Fibroblast of pulmonary artery (primary cell): ENCODE measurements at regions not wholly inside any gene's neighbourhood (a gene's known extent, or its start where the extent isn't known, plus 50 kb on each side); places are given as distances from the start of the nearest gene placed in this dataset.

Experiments
- DNase-seq: peaks from one replicate; pipeline ENCODE4 v3.0.0-alpha.2; 2010; ENCODE audit warnings: low read depth
- H3K4me3 ChIP-seq: replicated peaks from 2 replicates; pipeline ENCODE4 v1.5.1; 2011; ENCODE audit warnings: low read depth, mild to moderate bottlenecking, control low read depth, low read length, moderate library complexity
- TF ChIP-seq, protein P1 (sequence below): IDR thresholded peaks from 2 replicates; pipeline ENCODE4 v1.5.1; 2011; ENCODE audit warnings: mild to moderate bottlenecking, control low read depth, low read length, inconsistent platforms; ENCODE audit errors: missing control alignments

GRCh38 chr13:97140611-97141010 is 81.5 kb upstream of the MBNL2 start:
- no peak for DNase-seq
- no peak overlapping the region for H3K4me3 ChIP-seq
- TF ChIP-seq, protein P1, sequence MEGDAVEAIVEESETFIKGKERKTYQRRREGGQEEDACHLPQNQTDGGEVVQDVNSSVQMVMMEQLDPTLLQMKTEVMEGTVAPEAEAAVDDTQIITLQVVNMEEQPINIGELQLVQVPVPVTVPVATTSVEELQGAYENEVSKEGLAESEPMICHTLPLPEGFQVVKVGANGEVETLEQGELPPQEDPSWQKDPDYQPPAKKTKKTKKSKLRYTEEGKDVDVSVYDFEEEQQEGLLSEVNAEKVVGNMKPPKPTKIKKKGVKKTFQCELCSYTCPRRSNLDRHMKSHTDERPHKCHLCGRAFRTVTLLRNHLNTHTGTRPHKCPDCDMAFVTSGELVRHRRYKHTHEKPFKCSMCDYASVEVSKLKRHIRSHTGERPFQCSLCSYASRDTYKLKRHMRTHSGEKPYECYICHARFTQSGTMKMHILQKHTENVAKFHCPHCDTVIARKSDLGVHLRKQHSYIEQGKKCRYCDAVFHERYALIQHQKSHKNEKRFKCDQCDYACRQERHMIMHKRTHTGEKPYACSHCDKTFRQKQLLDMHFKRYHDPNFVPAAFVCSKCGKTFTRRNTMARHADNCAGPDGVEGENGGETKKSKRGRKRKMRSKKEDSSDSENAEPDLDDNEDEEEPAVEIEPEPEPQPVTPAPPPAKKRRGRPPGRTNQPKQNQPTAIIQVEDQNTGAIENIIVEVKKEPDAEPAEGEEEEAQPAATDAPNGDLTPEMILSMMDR = no peak

DNA sequence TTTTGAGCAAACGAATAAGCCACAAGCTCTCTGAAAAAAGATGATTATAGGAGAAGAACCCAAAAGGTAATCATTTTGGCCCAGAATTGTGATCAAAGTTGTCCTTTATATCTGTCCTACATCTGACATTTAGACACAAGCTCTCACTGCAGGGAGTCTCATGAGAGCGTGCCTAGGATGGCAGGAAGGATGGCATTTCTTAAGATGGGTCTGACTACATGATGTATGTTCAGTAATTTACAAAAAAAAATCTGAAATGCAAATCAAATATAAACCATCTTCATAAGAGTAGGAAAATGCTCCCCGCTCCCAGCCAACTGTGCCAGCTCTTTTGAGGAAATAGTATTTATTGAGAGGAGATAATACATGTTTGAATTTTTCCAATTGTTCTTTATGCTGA is 81.0 kb upstream of the MBNL2 start:
- no peak for DNase-seq
- TF ChIP-seq, protein P1 = no peak

DNA sequence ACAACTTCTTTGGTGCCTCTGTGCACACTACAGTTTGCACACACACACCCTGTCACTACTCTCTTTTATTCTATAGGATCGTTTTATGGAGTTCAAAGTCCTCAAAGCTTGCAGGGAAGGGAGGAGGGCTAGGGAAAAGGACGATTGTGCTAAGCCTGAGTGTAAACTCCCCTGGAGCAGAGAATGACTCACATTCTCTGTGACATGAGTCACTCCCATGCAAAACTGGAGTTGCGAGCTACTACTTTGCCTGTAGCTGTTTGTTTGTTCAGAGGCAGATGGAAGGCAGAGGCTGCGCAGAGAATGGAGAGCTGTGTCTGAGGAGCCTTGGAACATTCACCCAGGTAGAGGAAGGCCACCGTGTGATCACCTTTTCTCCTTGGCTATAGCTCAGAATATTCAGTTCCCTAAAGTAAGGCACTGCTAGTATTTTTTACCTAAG is 80.5 kb upstream of the MBNL2 start:
- TF ChIP-seq, protein P1 = no peak
- H3K4me3 ChIP-seq = peak overlapping the region; percentile 47
- peak; percentile 87 for DNase-seq

More for the DNA sequence above, 81.0 kb upstream of the MBNL2 start:
- H3K4me3 ChIP-seq = no peak overlapping the region

GRCh38 chr13:97142452-97142851 is 79.7 kb upstream of the MBNL2 start:
- peak; percentile 40 for DNase-seq
- TF ChIP-seq, protein P1 = no peak
- H3K4me3 ChIP-seq = peak overlapping the region; percentile 47

DNA sequence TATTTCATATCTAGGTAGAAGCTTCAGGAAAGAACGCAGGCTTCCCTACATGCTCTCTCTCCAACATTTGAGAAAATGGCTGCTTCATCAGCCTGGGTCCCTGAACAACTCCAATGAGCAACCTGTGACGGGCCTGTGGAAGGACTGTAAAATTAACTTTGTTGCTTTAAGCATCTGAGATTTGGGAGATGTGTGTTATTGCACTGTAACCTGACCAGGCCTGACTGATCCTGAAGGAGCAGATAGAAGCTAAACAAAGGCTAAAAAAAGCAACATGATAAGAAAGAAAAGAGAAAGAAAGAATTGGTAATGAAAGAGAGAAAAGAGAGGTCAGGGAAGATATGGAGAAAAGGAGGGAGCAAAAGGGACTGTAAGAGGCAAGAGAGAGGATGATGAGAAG is 77.1 kb upstream of the MBNL2 start:
- DNase-seq = no peak
- TF ChIP-seq, protein P1 = no peak
- H3K4me3 ChIP-seq = no peak overlapping the region

DNA sequence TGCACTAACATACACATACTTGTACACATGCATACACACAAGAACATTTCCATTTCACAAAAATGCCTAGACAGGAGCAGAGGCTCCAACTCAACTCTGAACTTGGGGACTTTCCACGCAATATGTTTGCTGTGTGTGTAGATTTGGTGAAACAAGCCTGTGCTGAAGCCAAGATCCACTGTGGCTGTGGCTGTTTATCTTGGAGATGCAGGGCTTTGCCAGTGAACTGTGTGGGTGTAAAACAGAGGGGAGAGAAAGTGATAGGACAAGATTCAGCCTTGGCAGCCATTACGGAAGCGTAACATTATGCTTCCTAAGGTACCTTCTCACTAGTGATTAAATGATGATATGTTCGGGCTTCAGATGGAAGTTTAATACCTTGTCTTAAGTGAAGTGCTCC is 73.2 kb upstream of the MBNL2 start:
- TF ChIP-seq, protein P1 = no peak
- H3K4me3 ChIP-seq = no peak overlapping the region
- DNase-seq = peak; percentile 11

DNA sequence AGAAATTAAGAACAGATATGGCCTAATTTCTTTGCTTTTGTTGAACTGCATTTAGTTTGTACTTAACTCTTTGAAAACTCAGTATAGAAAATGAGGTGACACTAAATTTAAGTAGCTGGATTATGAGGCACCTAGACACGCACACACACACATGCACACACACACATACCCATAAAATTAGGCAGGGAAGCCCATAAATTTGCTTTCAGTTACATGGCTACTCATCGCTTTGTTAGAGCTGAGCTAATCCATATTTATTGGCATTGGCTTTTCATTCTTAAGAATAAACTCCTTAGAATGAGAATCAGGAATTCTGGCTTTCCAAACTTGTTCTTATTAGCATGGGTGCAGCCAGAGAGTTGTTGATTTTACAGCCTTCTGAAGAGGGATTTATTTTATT is 61.7 kb upstream of the MBNL2 start:
- TF ChIP-seq, protein P1 = no peak
- H3K4me3 ChIP-seq = no peak overlapping the region
- no peak for DNase-seq
